ENCODE measurements at regions not wholly inside any gene's neighbourhood (a gene's known extent, or its start where the extent isn't known, plus 50 kb on each side); places are given as distances from the start of the nearest gene placed in this dataset.

- Histone ChIP-seq H3K36me3 (no peaks in the 10 kb centered on the region), H3K9me3 (no peaks in the 10 kb centered on the region), H3K4me1 (no peaks in the 10 kb centered on the region), H3K27me3 (no peaks in the 10 kb centered on the region), H3K27ac (no peak overlapping the region), H3K4me3 (no peak overlapping the region)
- DNase-seq, result no peak
- TF ChIP-seq CTCF (IDR thresholded peaks at IDR 0.05), result no peak
- intact Hi-C loops (cut with DNase I; ENCODE audit: low total_unique reads), result no loop called here
Observed at GRCh38 chr18:71865888-71866287, 678.3 kb downstream of the CBLN2 start.

GRCh38 chr18:71850602-71851001 lies 693.5 kb downstream of the CBLN2 start:
- TF ChIP-seq CTCF (IDR thresholded peaks at IDR 0.05), result no peak
- no peak for DNase-seq
- no peak overlapping the region for H3K4me3 ChIP-seq
- H3K36me3 ChIP-seq, result no peaks in the 10 kb centered on the region
- H3K27me3 ChIP-seq, result no peaks in the 10 kb centered on the region
- intact Hi-C loops (cut with DNase I; ENCODE audit: low total_unique reads), result no loop called here
- no peaks in the 10 kb centered on the region for H3K4me1 ChIP-seq
- H3K27ac ChIP-seq, result no peak overlapping the region
- H3K9me3 ChIP-seq, result no peaks in the 10 kb centered on the region

- Histone ChIP-seq H3K4me1 (no peaks in the 10 kb centered on the region), H3K9me3 (no peaks in the 10 kb centered on the region), H3K36me3 (no peaks in the 10 kb centered on the region), H3K4me3 (no peak overlapping the region), H3K27me3 (no peaks in the 10 kb centered on the region), H3K27ac (no peak overlapping the region)
- DNase-seq, result no peak
- intact Hi-C loops (cut with DNase I; ENCODE audit: low total_unique reads), result no loop called here
- TF ChIP-seq CTCF (IDR thresholded peaks at IDR 0.05), result no peak
Observed at GRCh38 chr18:71849407-71849806, 694.7 kb downstream of the CBLN2 start.

- TF ChIP-seq CTCF (IDR thresholded peaks at IDR 0.05), result no peak
- Histone ChIP-seq H3K4me3 (no peak overlapping the region), H3K9me3 (no peaks in the 10 kb centered on the region), H3K27me3 (no peaks in the 10 kb centered on the region), H3K36me3 (no peaks in the 10 kb centered on the region), H3K4me1 (no peaks in the 10 kb centered on the region), H3K27ac (no peak overlapping the region)
- no peak for DNase-seq
- intact Hi-C loops (cut with DNase I; ENCODE audit: low total_unique reads), result no loop called here
Observed at GRCh38 chr18:71846716-71847115, 697.4 kb downstream of the CBLN2 start.

- Histone ChIP-seq H3K27ac (no peak overlapping the region), H3K4me3 (no peak overlapping the region), H3K36me3 (no peaks in the 10 kb centered on the region), H3K9me3 (no peaks in the 10 kb centered on the region), H3K4me1 (no peaks in the 10 kb centered on the region), H3K27me3 (no peaks in the 10 kb centered on the region)
- DNase-seq, result no peak
- TF ChIP-seq CTCF (IDR thresholded peaks at IDR 0.05), result no peak
- intact Hi-C loops (cut with DNase I; ENCODE audit: low total_unique reads), result no loop called here
Observed at GRCh38 chr18:71844814-71845213, 699.3 kb downstream of the CBLN2 start.

- no peaks in the 10 kb centered on the region for H3K27me3 ChIP-seq
- no peak for DNase-seq
- intact Hi-C loops (cut with DNase I; ENCODE audit: low total_unique reads), result no loop called here
- H3K9me3 ChIP-seq, result no peaks in the 10 kb centered on the region
- H3K4me1 ChIP-seq, result no peaks in the 10 kb centered on the region
- no peak overlapping the region for H3K4me3 ChIP-seq
- no peak overlapping the region for H3K27ac ChIP-seq
- H3K36me3 ChIP-seq, result no peaks in the 10 kb centered on the region
- no peak for TF ChIP-seq CTCF (IDR thresholded peaks at IDR 0.05)
Observed at GRCh38 chr18:71842666-71843065, 701.5 kb downstream of the CBLN2 start.

Measured in tibial artery (tissue), 4 donors.